ENCODE measurements at regions not wholly inside any gene's neighbourhood (a gene's known extent, or its start where the extent isn't known, plus 50 kb on each side); places are given as distances from the start of the nearest gene placed in this dataset.
A peak's percentile ranks its signal among the peaks of the same experiment; 100 is the strongest.
"Not testable (repeated sequence)": the region's sequence is repeated elsewhere in the genome, so short reads cannot be mapped to it uniquely, and the experiment has no call there.

DNA sequence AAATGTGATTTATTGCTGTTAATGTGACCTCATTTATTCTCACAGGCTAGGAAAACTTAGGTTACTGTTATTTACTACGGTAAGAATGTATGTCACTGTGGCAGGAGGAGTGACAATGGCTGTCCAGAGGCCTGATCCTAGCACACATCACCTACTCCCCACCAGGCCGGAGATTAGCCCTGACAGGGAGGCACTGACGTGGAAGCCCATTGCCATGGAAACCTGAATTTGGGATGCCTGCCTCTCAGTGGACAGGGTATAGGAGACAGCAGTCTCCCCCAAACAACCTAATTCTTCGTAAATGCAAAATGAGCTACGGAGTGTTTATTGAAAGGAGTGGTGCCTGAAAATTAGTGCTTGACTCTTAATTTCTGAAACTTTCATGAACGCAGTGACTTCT lies 87.6 kb upstream of the SMARCA2 start:
- CTCF ChIA-PET: interaction anchor here (0.7 to 1.2 kb wide), 2 partner anchors 12 to 160 kb away, joined by 3 to 5 read pairs; no protein-coding TSS in a partner anchor

DNA sequence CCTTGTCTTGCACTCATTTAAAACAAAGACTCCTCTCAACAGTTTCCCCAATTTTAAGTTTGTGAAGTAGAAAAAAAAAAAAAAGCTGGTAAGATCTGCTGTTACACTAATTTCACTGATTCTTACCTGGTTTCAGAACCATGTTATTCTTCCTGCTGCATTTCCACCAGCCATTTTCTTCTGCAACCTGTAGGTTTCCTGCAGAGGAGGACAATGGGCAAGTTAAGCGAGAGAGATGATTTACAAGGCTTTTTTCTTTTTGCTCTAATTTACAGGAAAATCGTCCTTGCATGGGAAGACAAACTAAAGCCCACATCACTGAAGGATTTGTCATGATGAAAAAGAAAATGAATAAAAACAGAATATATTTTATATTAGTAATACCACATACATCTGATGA lies 86.0 kb upstream of the SMARCA2 start:
- intact Hi-C loops (cut with micrococcal nuclease): loop anchor here (5.0 kb wide), 1 partner anchor 52 kb away; no protein-coding TSS in a partner anchor
- peaks cover 6% of the 10 kb centered on the region for H3K4me1 Mint-ChIP-seq (ENCODE audit: low read depth)
- CTCF ChIA-PET: interaction anchor here (1.5 kb wide), 1 partner anchor 158 kb away, joined by 3 read pairs; no protein-coding TSS in a partner anchor

More for the DNA sequence above, 87.6 kb upstream of the SMARCA2 start:
- Mint-ChIP-seq H3K9me3 (peaks cover 3% of the 10 kb centered on the region), H3K4me3 (no peak overlapping the region), H3K27me3 (no peaks in the 10 kb centered on the region), H3K27ac (no peak overlapping the region), H3K4me1 (ENCODE audit: low read depth) (peaks cover 6% of the 10 kb centered on the region), H3K36me3 (no peaks in the 10 kb centered on the region)
- POLR2A ChIA-PET: no interaction called here
- DNase-seq: no peak
- intact Hi-C loops (cut with micrococcal nuclease): loop anchor here (5.0 kb wide), 1 partner anchor 50 kb away; no protein-coding TSS in a partner anchor

DNA sequence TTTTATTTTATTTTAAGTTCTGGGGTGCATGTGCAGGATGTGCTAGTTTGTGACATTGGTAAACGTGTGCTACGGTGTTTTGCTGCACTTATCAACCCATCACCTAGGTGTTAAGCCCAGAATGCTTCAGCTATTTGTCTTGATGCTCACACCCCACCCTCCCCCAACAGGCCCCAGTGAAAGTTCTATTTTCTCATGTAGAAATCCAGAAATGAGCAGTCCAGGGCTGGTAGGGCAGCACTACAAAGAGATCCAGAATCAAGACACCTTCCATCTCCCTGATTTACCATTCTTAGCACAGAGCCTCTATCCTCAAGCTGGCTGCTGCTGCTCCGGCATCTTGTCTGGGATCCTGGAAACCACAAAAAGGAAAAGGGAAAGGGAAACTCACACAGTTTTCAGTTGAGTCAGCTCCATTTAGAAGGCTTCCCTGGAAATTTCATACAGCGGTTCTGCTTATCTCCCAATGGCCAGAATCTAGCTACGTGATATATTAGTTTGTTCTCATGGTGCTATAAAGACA lies 85.4 kb upstream of the SMARCA2 start:
- CTCF ChIA-PET: interaction anchor here (1.5 kb wide), 1 partner anchor 157 kb away, joined by 3 read pairs; no protein-coding TSS in a partner anchor
- Mint-ChIP-seq H3K4me3 (no peak overlapping the region), H3K9me3 (peaks cover 7% of the 10 kb centered on the region), H3K27ac (no peak overlapping the region), H3K36me3 (no peaks in the 10 kb centered on the region), H3K27me3 (peaks cover 3% of the 10 kb centered on the region), H3K4me1 (ENCODE audit: low read depth) (peaks cover 6% of the 10 kb centered on the region)
- intact Hi-C loops (cut with micrococcal nuclease): loop anchor here (5.0 kb wide), 1 partner anchor 52 kb away; no protein-coding TSS in a partner anchor
- POLR2A ChIA-PET: no interaction called here
- peak; percentile 24 for DNase-seq

More for the DNA sequence above, 86.0 kb upstream of the SMARCA2 start:
- POLR2A ChIA-PET: no interaction called here
- Mint-ChIP-seq H3K27me3 (peaks cover 2% of the 10 kb centered on the region), H3K9me3 (peaks cover 7% of the 10 kb centered on the region), H3K27ac (no peak overlapping the region), H3K4me3 (no peak overlapping the region), H3K36me3 (no peaks in the 10 kb centered on the region)
- DNase-seq: no peak

DNA sequence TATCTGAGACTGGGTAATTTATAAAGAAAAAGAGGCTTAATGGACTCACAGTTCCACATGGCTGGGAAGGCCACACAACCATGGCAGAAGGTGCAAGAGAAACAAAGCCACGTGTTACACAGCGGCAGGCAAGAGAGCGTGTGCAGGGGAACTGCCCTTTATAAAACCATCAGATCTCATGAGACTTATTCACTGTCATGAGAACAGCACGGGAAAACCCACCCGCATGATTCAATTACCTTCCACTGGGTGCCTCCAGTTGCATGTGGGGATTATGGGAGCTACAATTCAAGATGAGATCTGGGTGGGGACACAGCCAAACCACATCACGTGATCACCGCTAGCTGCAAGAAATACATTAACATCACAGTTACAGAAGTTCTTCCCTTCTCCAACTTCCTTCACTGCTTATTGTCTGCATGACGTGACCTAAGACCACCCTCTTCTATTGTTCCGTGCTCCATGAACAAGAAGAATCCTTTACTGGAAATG lies 84.9 kb upstream of the SMARCA2 start:
- CTCF ChIA-PET: interaction anchor here (1.5 kb wide), 1 partner anchor 157 kb away, joined by 3 read pairs; no protein-coding TSS in a partner anchor
- H3K27ac Mint-ChIP-seq: not testable (repeated sequence)

DNA sequence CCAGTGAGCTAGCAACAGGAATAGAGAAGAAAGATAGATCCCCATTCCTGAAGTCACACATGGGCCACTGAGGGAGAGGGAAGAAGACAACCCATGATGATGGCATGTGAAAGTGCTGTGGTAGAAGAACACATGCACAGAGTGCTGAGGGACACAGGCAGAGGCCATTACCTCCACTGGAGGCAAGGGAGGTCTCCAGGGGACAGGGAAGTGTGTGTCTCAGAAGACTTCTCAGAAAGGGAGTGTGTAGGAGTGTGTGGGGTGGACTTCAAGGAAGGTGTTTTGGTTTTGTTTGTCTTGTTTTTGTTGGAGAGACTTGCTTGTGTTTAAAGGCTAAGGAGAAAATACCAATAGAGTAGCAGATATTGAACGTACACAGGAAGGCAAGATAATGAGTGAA lies 77.0 kb upstream of the SMARCA2 start:
- Mint-ChIP-seq H3K27ac (no peak overlapping the region), H3K4me3 (no peak overlapping the region), H3K36me3 (no peaks in the 10 kb centered on the region), H3K4me1 (ENCODE audit: low read depth) (peaks cover 3% of the 10 kb centered on the region), H3K9me3 (no peaks in the 10 kb centered on the region), H3K27me3 (peaks cover 12% of the 10 kb centered on the region)
- CTCF ChIA-PET: interaction anchor here (1.0 kb wide), 1 partner anchor 11 kb away, joined by 4 read pairs; no protein-coding TSS in a partner anchor
- DNase-seq: no peak
- POLR2A ChIA-PET: no interaction called here
- intact Hi-C loops (cut with micrococcal nuclease): no loop called here

More for the DNA sequence above, 84.9 kb upstream of the SMARCA2 start:
- H3K4me3 Mint-ChIP-seq; H3K9me3 Mint-ChIP-seq; DNase-seq; POLR2A ChIA-PET; intact Hi-C loops (cut with micrococcal nuclease); H3K27me3 Mint-ChIP-seq; H3K36me3 Mint-ChIP-seq; H3K4me1 Mint-ChIP-seq (ENCODE audit: low read depth): not testable (repeated sequence)

DNA sequence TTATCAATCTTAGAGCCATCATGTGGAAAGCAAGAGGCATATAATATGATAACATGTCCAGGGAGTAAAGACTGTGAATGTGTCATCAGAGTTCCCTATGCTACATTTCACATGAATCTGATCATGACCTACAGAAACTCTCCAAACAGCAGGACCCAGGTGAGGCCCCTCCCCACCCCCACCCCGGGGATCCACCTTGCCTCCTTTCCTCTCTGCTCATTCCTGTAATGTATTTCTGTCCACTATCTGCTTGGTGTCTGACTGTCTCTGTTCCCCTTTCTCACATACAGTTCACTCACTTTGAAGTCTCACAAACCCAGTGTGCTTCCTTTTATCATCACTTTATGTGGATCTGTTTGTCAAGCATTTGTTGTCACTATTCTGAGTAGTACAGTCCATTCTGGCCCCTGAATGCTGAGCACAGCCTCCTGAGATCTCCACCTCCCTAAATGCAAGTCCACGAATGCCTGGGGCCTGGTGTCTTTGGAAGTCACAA lies 76.4 kb upstream of the SMARCA2 start:
- CTCF ChIA-PET: interaction anchor here (0.6 to 4.1 kb wide), 11 partner anchors 10 to 264 kb away, joined by 3 to 14 read pairs (median 4); no protein-coding TSS in a partner anchor
- H3K27ac Mint-ChIP-seq: no peak overlapping the region
- H3K4me3 Mint-ChIP-seq: no peak overlapping the region
- H3K36me3 Mint-ChIP-seq: no peaks in the 10 kb centered on the region
- no peaks in the 10 kb centered on the region for H3K9me3 Mint-ChIP-seq
- peaks cover 3% of the 10 kb centered on the region for H3K4me1 Mint-ChIP-seq (ENCODE audit: low read depth)
- intact Hi-C loops (cut with micrococcal nuclease): no loop called here
- POLR2A ChIA-PET: no interaction called here
- H3K27me3 Mint-ChIP-seq: peaks cover 11% of the 10 kb centered on the region
- DNase-seq: no peak

DNA sequence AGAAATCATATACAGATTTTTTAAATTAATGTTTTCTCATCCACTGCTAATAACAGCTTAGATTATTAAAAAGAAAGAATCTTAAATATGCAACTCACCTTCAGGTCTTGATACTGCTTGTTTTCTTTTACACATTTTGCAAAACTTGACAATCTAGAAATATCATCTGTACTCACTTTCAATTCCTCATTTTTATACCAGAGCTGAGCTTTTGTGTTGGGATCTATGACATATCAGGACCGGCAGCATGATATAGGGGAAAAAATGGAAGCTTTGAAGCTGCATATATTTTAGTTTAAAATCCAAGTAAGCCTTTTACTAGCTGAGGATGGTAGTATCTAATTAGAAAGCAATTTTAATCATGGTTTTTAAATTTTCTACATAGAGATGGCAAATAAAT lies 75.7 kb upstream of the SMARCA2 start:
- ChIA-PET CTCF (interaction anchor here (0.6 to 4.1 kb wide), 24 partner anchors 12 to 265 kb away, joined by 3 to 14 read pairs (median 3); no protein-coding TSS in a partner anchor), POLR2A (interaction anchor here (0.6 kb wide), 1 partner anchor 57 kb away, joined by 3 read pairs; no protein-coding TSS in a partner anchor)
- Mint-ChIP-seq H3K36me3 (no peaks in the 10 kb centered on the region), H3K4me1 (ENCODE audit: low read depth) (peaks cover 3% of the 10 kb centered on the region), H3K27ac (no peak overlapping the region), H3K27me3 (peaks cover 9% of the 10 kb centered on the region), H3K4me3 (no peak overlapping the region), H3K9me3 (no peaks in the 10 kb centered on the region)
- DNase-seq: no peak
- intact Hi-C loops (cut with micrococcal nuclease): no loop called here

DNA sequence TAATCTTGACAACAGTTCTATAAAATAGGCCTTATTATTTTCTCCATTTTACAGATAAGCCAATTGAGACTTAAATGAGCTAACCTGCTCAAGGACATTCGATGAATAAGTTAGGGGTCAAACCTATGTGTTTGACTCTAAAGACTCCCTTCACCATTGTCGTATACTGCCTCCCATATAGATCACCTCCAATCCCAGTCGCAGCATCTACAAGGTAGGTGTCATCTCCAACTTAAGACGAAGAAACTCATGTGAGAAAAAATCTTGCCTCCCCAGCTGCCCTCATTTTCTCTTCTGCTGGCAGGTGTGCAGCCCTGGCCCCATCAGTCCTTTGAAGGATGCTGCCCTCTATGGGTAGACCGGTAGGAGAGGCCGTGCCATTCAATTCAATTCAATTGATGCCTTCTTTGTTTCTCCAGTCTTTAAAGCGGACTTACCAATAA lies 75.2 kb upstream of the SMARCA2 start:
- H3K4me1 Mint-ChIP-seq (ENCODE audit: low read depth): peaks cover 3% of the 10 kb centered on the region
- peaks cover 9% of the 10 kb centered on the region for H3K27me3 Mint-ChIP-seq
- no peak overlapping the region for H3K4me3 Mint-ChIP-seq
- no peaks in the 10 kb centered on the region for H3K36me3 Mint-ChIP-seq
- H3K9me3 Mint-ChIP-seq: no peaks in the 10 kb centered on the region
- ChIA-PET CTCF (interaction anchor here (0.7 to 4.1 kb wide), 24 partner anchors 12 to 265 kb away, joined by 3 to 14 read pairs (median 3); no protein-coding TSS in a partner anchor), POLR2A (no interaction called here)
- intact Hi-C loops (cut with micrococcal nuclease): loop anchor here (1.0 to 5.0 kb wide), 5 partner anchors 63 to 480 kb away; no protein-coding TSS in a partner anchor
- H3K27ac Mint-ChIP-seq: no peak overlapping the region
- peak; percentile 52 for DNase-seq

DNA sequence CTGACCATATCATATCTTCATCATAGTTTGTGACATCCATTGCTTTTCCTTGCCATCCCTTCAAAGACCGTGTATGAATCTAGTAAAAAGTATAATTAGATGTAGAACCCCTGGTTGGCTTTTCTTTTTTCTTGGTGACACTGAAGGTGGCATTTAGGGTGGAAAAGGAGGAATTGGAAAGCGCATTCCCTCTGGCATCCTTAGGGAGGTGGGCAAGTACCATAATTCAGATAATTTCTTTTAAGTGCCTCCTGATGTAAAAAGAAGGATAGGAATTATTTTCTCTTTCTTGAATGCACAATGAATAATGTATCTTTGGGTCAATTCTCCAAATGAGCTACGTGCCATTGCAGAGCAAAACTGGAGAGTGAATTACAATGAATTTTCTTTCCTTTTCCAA lies 73.2 kb upstream of the SMARCA2 start:
- peaks cover 8% of the 10 kb centered on the region for H3K27me3 Mint-ChIP-seq
- ChIA-PET POLR2A (no interaction called here), CTCF (interaction anchor here (1.5 to 4.1 kb wide), 3 partner anchors 125 to 214 kb away, joined by 5 to 14 read pairs (median 11); no protein-coding TSS in a partner anchor)
- H3K9me3 Mint-ChIP-seq: no peaks in the 10 kb centered on the region
- DNase-seq: no peak
- no peak overlapping the region for H3K27ac Mint-ChIP-seq
- intact Hi-C loops (cut with micrococcal nuclease): loop anchor here (5.0 kb wide), 4 partner anchors 65 to 215 kb away; no protein-coding TSS in a partner anchor
- H3K36me3 Mint-ChIP-seq: no peaks in the 10 kb centered on the region
- H3K4me1 Mint-ChIP-seq (ENCODE audit: low read depth): peaks cover 3% of the 10 kb centered on the region
- no peak overlapping the region for H3K4me3 Mint-ChIP-seq

DNA sequence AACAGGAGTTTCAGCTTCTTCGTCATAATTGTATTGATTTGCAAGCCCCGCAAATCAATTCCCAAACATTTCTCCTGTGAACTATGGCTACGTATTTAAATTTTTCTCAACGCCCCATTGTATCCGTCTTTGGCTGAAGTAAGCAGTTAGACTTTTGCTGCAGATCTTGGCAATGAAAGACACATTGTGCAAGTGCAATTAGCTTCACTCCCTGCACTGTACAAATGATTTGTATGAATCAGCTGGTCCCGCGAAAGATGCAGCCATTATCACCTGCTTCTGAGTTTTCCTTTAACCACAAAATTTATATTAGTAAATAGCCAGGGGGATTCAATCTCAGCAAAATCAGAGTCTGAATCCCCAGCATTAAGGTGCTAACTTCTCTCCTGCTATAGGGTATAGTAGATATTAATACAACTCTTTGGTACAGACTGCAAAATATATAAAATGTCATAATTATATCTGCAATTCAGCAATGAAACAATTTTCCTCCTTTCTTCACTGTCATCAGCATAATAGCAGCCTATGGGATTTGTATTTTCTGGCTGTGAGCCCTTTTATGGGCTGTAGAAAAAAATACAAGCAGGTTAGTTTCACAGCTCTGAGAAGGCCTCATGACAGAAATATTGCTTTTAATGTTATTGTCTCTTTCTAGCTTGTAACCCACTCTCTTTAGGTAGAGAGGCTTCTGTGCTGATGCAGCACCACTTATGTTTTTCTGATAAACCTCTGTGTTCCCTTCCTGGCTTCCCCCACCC lies 68.4 kb upstream of the SMARCA2 start:
- no peaks in the 10 kb centered on the region for H3K36me3 Mint-ChIP-seq
- no peak for DNase-seq
- CTCF ChIA-PET: interaction anchor here (1.3 kb wide), 1 partner anchor 141 kb away, joined by 5 read pairs; no protein-coding TSS in a partner anchor
- intact Hi-C loops (cut with micrococcal nuclease): no loop called here
- no peaks in the 10 kb centered on the region for H3K27me3 Mint-ChIP-seq
- H3K4me3 Mint-ChIP-seq: no peak overlapping the region
- no peaks in the 10 kb centered on the region for H3K9me3 Mint-ChIP-seq
- POLR2A ChIA-PET: no interaction called here
- no peaks in the 10 kb centered on the region for H3K4me1 Mint-ChIP-seq (ENCODE audit: low read depth)
- no peak overlapping the region for H3K27ac Mint-ChIP-seq

DNA sequence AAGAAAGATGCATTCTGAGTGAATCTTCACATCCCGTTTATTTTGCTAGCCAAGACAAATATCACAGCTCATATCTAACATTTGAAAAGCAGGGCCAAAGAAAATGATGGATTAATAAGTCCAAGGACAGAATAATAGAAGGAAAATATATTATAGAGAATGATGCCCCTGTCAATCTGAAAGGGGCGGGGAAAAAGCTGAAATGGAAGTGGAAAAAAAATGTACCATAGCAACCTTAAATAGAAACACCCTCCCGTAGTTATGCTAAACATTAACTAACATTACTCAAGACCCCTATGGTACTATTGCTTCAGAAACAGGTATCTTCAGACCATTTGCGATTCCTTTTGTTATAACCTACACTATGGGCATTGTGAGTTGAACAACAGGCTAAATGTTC lies 67.7 kb upstream of the SMARCA2 start:
- ChIA-PET CTCF (no interaction called here), POLR2A (no interaction called here)
- no peaks in the 10 kb centered on the region for H3K9me3 Mint-ChIP-seq
- no peaks in the 10 kb centered on the region for H3K36me3 Mint-ChIP-seq
- H3K27ac Mint-ChIP-seq: no peak overlapping the region
- H3K27me3 Mint-ChIP-seq: no peaks in the 10 kb centered on the region
- no peaks in the 10 kb centered on the region for H3K4me1 Mint-ChIP-seq (ENCODE audit: low read depth)
- intact Hi-C loops (cut with micrococcal nuclease): no loop called here
- no peak overlapping the region for H3K4me3 Mint-ChIP-seq
- DNase-seq: no peak

DNA sequence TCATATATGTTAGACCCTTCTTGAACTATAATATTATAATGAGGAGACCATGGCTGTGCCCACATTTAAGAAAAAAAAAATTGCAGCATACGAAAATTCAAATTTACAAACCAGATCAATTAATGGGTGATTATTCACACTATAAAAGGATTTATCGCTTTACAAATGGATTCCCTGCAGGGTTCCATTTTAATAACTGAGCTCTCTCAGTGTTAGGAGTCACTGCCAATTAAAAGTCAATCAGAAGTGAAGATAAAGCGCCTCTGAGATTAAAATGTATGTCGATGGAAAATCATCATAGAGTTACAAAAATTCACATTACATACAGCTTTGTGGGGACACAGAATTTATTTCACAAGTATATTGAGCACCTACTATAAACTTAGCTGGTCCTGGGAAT lies 66.6 kb upstream of the SMARCA2 start:
- CTCF ChIA-PET: interaction anchor here (0.7 kb wide), 1 partner anchor 10 kb away, joined by 4 read pairs; no protein-coding TSS in a partner anchor
- Mint-ChIP-seq H3K4me1 (ENCODE audit: low read depth) (no peaks in the 10 kb centered on the region), H3K4me3 (no peak overlapping the region), H3K36me3 (no peaks in the 10 kb centered on the region), H3K9me3 (no peaks in the 10 kb centered on the region), H3K27ac (no peak overlapping the region), H3K27me3 (no peaks in the 10 kb centered on the region)
- intact Hi-C loops (cut with micrococcal nuclease): no loop called here
- POLR2A ChIA-PET: no interaction called here
- no peak for DNase-seq

Data from activated CD4-positive, alpha-beta memory T cell treated with anti-CD3 and anti-CD28 coated beads for 36 hours (primary cell).